Endothelial cell of umbilical vein (primary cell): ENCODE measurements at regions not wholly inside any gene's neighbourhood (a gene's known extent, or its start where the extent isn't known, plus 50 kb on each side); places are given as distances from the start of the nearest gene placed in this dataset.

Experiments used
- BruUV-seq: library from RNA; stranded (reverse); fragments of 400-500 nt; replicated peaks from 2 replicates; lab custom pipeline; 2021; lab: Mats Ljungman, UMichigan
- CTCF ChIA-PET: fragments of 300-600, 350-600 bp; sonication (Branson Sonifier 250); formaldehyde crosslinking; loops from one replicate; lab custom pipeline; 2021; ENCODE audit warnings: antibody characterized with exemption, inconsistent platforms; lab: Charles Lee
- POLR2A ChIA-PET: fragments of 300-600, 350-600 bp; sonication (Branson Sonifier 250); formaldehyde crosslinking; loops from one replicate; lab custom pipeline; 2021; ENCODE audit warnings: antibody characterized with exemption, inconsistent platforms; lab: Charles Lee
- DNase-seq: peaks from one replicate; pipeline ENCODE4 v3.0.0-alpha.2; 2011; ENCODE audit warnings: low read depth, low spot score
- FAIRE-seq: peaks from 2 replicates; lab custom pipeline; 2011; peaks lifted over from hg19 to GRCh38; lab: Jason Lieb, UNC
- H2AFZ ChIP-seq: 2 replicates; pipeline ENCODE4 v1.6.0; 2012; ENCODE audit warnings: low read depth, low read length, control low read depth, inconsistent platforms
- H3K27ac ChIP-seq: 2 replicates; pipeline ENCODE4 v1.5.1; 2011; ENCODE audit warnings: low read depth, mild to moderate bottlenecking, control low read depth, low read length, moderate library complexity; ENCODE audit not compliant: insufficient read depth
- H3K27me3 ChIP-seq, 2 experiments: 2 replicates each; pipeline versions ENCODE4 v1.6.0 to v1.6.1; 2011; ENCODE audit warnings: low read length in 2 of 2, mixed read lengths in 1 of 2; ENCODE audit not compliant: control insufficient read depth in 2 of 2, insufficient read depth in 2 of 2
- H3K36me3 ChIP-seq, 2 experiments: 2 replicates in 1 of 2; 3 replicates in 1 of 2; pipeline ENCODE4 v1.5.1; 2011; ENCODE audit warnings: low read length in 2 of 2, mild to moderate bottlenecking in 1 of 2, moderate library complexity in 1 of 2; ENCODE audit not compliant: control insufficient read depth in 2 of 2, insufficient read depth in 2 of 2; ENCODE audit errors: extremely low read depth in 1 of 2
- H3K4me1 ChIP-seq: 3 replicates; pipeline ENCODE4 v1.5.1; 2011; ENCODE audit warnings: mild to moderate bottlenecking, low read length; ENCODE audit not compliant: control insufficient read depth, insufficient read depth; ENCODE audit errors: extremely low read depth
- H3K4me2 ChIP-seq: 2 replicates; pipeline ENCODE4 v1.6.1; 2011; ENCODE audit warnings: low read length, control low read depth, mixed read lengths; ENCODE audit not compliant: insufficient read depth
- H3K4me3 ChIP-seq, 3 experiments: fragments of 200-600 bp in 1 of 3; sonication (generic), shearing (Covaris generic) in 1 of 3; replicated peaks in 1 of 3; 2 replicates each; pipeline ENCODE4 v1.5.1; 2011 to 2016; ENCODE audit warnings: control low read depth in 3 of 3, low read length in 3 of 3, mild to moderate bottlenecking in 2 of 3, inconsistent platforms in 1 of 3, low read depth in 1 of 3, moderate library complexity in 1 of 3; ENCODE audit not compliant: insufficient read depth in 1 of 3
- H3K79me2 ChIP-seq: 2 replicates; pipeline ENCODE4 v1.6.0; 2012; ENCODE audit warnings: low read length, inconsistent platforms; ENCODE audit not compliant: control insufficient read depth, insufficient read depth
- H3K9ac ChIP-seq: replicated peaks from 2 replicates; pipeline ENCODE3; 2011; ENCODE audit warnings: low read length, control low read depth; ENCODE audit not compliant: insufficient read depth; ENCODE audit errors: extremely low read depth
- H3K9me1 ChIP-seq: replicated peaks from 3 replicates; pipeline ENCODE4 v1.6.0; 2011; ENCODE audit warnings: mild to moderate bottlenecking, low read length; ENCODE audit not compliant: control insufficient read depth, insufficient read depth; ENCODE audit errors: extremely low read depth
- H3K9me3 ChIP-seq: replicated peaks from 2 replicates; pipeline ENCODE4 v1.5.1; 2012; ENCODE audit warnings: low read length, inconsistent platforms; ENCODE audit not compliant: control insufficient read depth, insufficient read depth
- H4K20me1 ChIP-seq: replicated peaks from 2 replicates; pipeline ENCODE3; 2011; ENCODE audit warnings: mild to moderate bottlenecking, low read length; ENCODE audit not compliant: control insufficient read depth, insufficient read depth; ENCODE audit errors: extremely low read depth
- FOS ChIP-seq: IDR thresholded peaks from 2 replicates; pipeline ENCODE4 v1.6.1; 2011; ENCODE audit warnings: mild to moderate bottlenecking, low read length, moderate library complexity, borderline replicate concordance; ENCODE audit not compliant: insufficient read depth
- GATA2 ChIP-seq: IDR thresholded peaks from 2 replicates; pipeline ENCODE4 v1.7.0; 2011; ENCODE audit warnings: low read depth, mild to moderate bottlenecking, moderate library complexity, mixed read lengths, low read length; ENCODE audit not compliant: insufficient read length, insufficient read depth
- MAX ChIP-seq: IDR thresholded peaks from 2 replicates; pipeline ENCODE4 v1.6.1; 2011; ENCODE audit not compliant: insufficient read depth, insufficient read length
- MYC ChIP-seq: IDR thresholded peaks from one replicate; pipeline ENCODE4 v1.6.1; 2011; ENCODE audit warnings: mild to moderate bottlenecking, low read depth, low read length
- POLR2A ChIP-seq: IDR thresholded peaks from 2 replicates; pipeline ENCODE4 v1.6.1; 2012; ENCODE audit warnings: low read depth, mild to moderate bottlenecking, control low read depth, low read length
- dilution Hi-C: fragments of 300-500 bp; cut with MboI; formaldehyde crosslinking; loops from one replicate; pipeline ENCODE4 v1.15.0; 2019; ENCODE audit warnings: low sequenced_read_pairs; ENCODE audit not compliant: extremely low pct_ligation_motif_present
- intact Hi-C: fragments of 100-400 bp; cut with micrococcal nuclease; formaldehyde crosslinking; loops from one replicate; pipeline ENCODE4 v1.10.0; 2022
- TF ChIP-seq, protein P1 (sequence below), 2 donors: IDR thresholded peaks; 1 replicate in 1 of 2; 2 replicates in 1 of 2; pipeline ENCODE4 v1.5.1; 2011; ENCODE audit warnings: low read length in 2 of 2, mild to moderate bottlenecking in 2 of 2, moderate library complexity in 2 of 2, control low read depth in 1 of 2, inconsistent platforms in 1 of 2, low read depth in 1 of 2; ENCODE audit not compliant: insufficient read depth in 1 of 2; ENCODE audit errors: extremely low read depth in 1 of 2

DNA sequence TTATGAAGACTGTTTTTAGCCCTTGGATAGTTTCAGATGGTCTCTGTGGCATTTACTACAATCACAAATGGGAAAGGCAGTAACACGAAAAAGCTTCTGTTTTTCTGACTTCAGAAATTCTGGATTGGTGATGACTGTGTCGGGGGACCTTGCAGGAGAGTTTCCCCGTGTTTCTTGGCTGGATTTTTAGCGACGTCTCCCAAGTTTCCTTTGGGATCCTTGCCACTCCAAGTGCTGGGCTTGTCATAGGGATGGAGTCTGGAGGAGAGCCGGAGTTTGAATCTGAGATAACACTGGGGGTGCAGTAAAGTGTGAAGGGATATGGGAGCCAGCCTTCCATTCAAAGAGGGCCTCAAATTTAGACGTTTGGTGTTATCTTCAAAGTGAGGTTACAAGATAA is 179.0 kb downstream of the SNX10 start:
- ChIA-PET POLR2A (no interaction called here), CTCF (no interaction called here)
- no peak overlapping the region for H2AFZ ChIP-seq
- BruUV-seq, result no TSS peak
- no peak for TF ChIP-seq FOS
- TF ChIP-seq, protein P1, sequence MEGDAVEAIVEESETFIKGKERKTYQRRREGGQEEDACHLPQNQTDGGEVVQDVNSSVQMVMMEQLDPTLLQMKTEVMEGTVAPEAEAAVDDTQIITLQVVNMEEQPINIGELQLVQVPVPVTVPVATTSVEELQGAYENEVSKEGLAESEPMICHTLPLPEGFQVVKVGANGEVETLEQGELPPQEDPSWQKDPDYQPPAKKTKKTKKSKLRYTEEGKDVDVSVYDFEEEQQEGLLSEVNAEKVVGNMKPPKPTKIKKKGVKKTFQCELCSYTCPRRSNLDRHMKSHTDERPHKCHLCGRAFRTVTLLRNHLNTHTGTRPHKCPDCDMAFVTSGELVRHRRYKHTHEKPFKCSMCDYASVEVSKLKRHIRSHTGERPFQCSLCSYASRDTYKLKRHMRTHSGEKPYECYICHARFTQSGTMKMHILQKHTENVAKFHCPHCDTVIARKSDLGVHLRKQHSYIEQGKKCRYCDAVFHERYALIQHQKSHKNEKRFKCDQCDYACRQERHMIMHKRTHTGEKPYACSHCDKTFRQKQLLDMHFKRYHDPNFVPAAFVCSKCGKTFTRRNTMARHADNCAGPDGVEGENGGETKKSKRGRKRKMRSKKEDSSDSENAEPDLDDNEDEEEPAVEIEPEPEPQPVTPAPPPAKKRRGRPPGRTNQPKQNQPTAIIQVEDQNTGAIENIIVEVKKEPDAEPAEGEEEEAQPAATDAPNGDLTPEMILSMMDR (IDR thresholded peaks at IDR 0.05; ENCODE audit: extremely low read depth in 1 of 2, insufficient read depth in 1 of 2, low read depth in 1 of 2, low read length in 2 of 2), result no peak
- no peak for TF ChIP-seq MAX
- TF ChIP-seq GATA2, result no peak
- H3K4me3 ChIP-seq, result no peak overlapping the region
- no peaks in the 10 kb centered on the region for H3K4me1 ChIP-seq
- H3K79me2 ChIP-seq, result no peaks in the 10 kb centered on the region
- H3K4me2 ChIP-seq, result no peak overlapping the region
- no peaks in the 10 kb centered on the region for H4K20me1 ChIP-seq
- H3K9me1 ChIP-seq, result no peaks in the 10 kb centered on the region
- intact Hi-C loops, result no loop called here
- H3K9ac ChIP-seq, result no peak overlapping the region
- peaks cover 1 to 10% of the 10 kb centered on the region in 2 experiments for H3K27me3 ChIP-seq
- FAIRE-seq, result no peak
- DNase-seq, result no peak
- no peaks in the 10 kb centered on the region for H3K9me3 ChIP-seq
- dilution Hi-C loops, result no loop called here
- no peaks in the 10 kb centered on the region for H3K36me3 ChIP-seq
- no peak overlapping the region for H3K27ac ChIP-seq

DNA sequence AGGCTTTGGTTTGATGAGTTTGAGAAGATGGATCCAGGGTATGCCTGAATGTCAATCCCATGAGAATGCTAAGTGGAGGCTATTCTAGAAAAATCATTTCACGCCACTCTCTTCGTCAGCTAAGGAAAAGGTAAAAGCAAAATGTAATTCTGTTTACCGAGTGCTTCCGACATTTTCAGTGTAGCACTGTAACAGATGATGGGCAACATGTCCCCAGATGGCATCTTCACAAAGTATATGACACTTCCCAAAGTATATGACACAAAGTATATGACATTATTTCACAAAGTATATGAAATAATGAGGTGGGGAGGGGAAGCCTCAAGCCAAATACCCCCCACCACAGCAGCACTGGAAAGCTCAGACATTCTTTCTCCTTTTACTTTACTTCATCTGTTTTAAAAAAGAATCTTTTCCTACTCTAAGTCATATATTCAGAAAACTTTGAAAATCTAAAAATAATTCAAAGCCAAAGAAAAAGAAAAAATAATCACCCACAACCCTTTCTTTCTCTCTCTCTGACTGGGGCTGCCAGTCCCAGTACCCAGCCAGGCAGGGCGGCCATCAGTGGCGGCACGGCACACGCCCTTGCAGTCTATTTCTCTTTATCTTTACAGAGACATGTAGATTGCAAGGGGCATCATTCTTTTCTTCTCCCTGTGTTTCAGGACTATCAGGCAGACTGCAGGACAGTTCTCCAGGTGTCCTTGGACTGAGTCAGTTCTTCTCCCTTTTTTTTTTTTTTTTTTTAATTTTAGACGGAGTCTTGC is 179.8 kb downstream of the SNX10 start:
- Histone ChIP-seq H3K27ac (no peak overlapping the region), H3K79me2 (no peaks in the 10 kb centered on the region), H2AFZ (no peak overlapping the region), H3K4me1 (no peaks in the 10 kb centered on the region), H3K9ac (no peak overlapping the region), H3K36me3 (no peaks in the 10 kb centered on the region), H3K4me3 (no peak overlapping the region), H3K9me1 (no peaks in the 10 kb centered on the region), H4K20me1 (no peaks in the 10 kb centered on the region), H3K27me3 (peaks cover 1 to 10% of the 10 kb centered on the region in 2 experiments), H3K4me2 (no peak overlapping the region), H3K9me3 (no peaks in the 10 kb centered on the region)
- ChIA-PET POLR2A (no interaction called here), CTCF (no interaction called here)
- no peak for DNase-seq
- intact Hi-C loops, result no loop called here
- TF ChIP-seq POLR2A, result no peak
- no peak for TF ChIP-seq GATA2
- TF ChIP-seq MYC, result no peak
- no peak for FAIRE-seq
- no TSS peak for BruUV-seq
- dilution Hi-C loops, result no loop called here
